ENCODE measurements at regions not wholly inside any gene's neighbourhood (a gene's known extent, or its start where the extent isn't known, plus 50 kb on each side); places are given as distances from the start of the nearest gene placed in this dataset.

GRCh38 chr20:40848526-40848925 is 159.5 kb upstream of the MAFB start:
- H3K27ac Mint-ChIP-seq = no peak overlapping the region
- H4K20me1 ChIP-seq (ENCODE audit: control insufficient read depth, insufficient read depth, low read length, poor library complexity, severe bottlenecking) = no peaks in the 10 kb centered on the region
- no peaks in the 10 kb centered on the region for H3K9me3 ChIP-seq (ENCODE audit: control extremely low read depth in 1 of 3, control insufficient read depth in 2 of 3, insufficient read depth in 1 of 3, low read length in 2 of 3)
- CTCF ChIA-PET = no interaction called here
- 97% methylated on average over 8 of the region's 9 CpGs for WGBS (ENCODE audit: insufficient coverage)
- intact Hi-C loops (cut with micrococcal nuclease) = no loop called here
- no peak overlapping the region for H2AFZ ChIP-seq (ENCODE audit: insufficient read depth, low read depth, low read length, poor library complexity, severe bottlenecking)
- no peaks in the 10 kb centered on the region for H3K79me2 ChIP-seq (ENCODE audit: control insufficient read depth, insufficient read depth, low read length)
- H3K4me1 Mint-ChIP-seq = no peaks in the 10 kb centered on the region
- H3K4me2 ChIP-seq (replicated peaks; ENCODE audit: low read depth, low read length, poor library complexity, severe bottlenecking) = no peak overlapping the region
- DNase-seq = no peak
- H3K4me3 ChIP-seq (ENCODE audit: control extremely low read depth in 1 of 5, extremely low read depth in 1 of 5, insufficient read depth in 1 of 5, low read depth in 2 of 5, low read length in 4 of 5) = no peak overlapping the region
- no peaks in the 10 kb centered on the region for H3K4me1 ChIP-seq (ENCODE audit: control insufficient read depth in 2 of 2, insufficient read depth in 2 of 2, low read length in 2 of 2)
- no peak overlapping the region for H3K4me3 Mint-ChIP-seq
- H3K27me3 ChIP-seq (replicated peaks in 1 of 4; ENCODE audit: control extremely low read depth in 1 of 4, control insufficient read depth in 3 of 4, insufficient read depth in 4 of 4, low read length in 3 of 4) = peaks cover 0 to 3% (median 2%) of the 10 kb centered on the region in 4 experiments
- ATAC-seq (ENCODE audit: low read depth) = no peak
- H3K9me3 Mint-ChIP-seq (ENCODE audit: insufficient read depth) = no peaks in the 10 kb centered on the region
- no peak overlapping the region for H3K9ac ChIP-seq (ENCODE audit: low read length)
- POLR2A ChIA-PET = no interaction called here
- no peaks in the 10 kb centered on the region for H3K36me3 ChIP-seq (replicated peaks in 1 of 2; ENCODE audit: control extremely low read depth in 1 of 2, control insufficient read depth in 1 of 2, extremely low read depth in 1 of 2, insufficient read depth in 2 of 2, low read length in 1 of 2)
- H3K27me3 Mint-ChIP-seq = no peaks in the 10 kb centered on the region
- no peak overlapping the region for H3K27ac ChIP-seq (ENCODE audit: low read length in 2 of 2)
- no peak for TF ChIP-seq CTCF (IDR thresholded peaks at IDR 0.05)
- TF ChIP-seq EZH2 (IDR thresholded peaks at IDR 0.05; ENCODE audit: borderline replicate concordance, insufficient read depth, low read depth, low read length, poor library complexity, severe bottlenecking) = no peak

GRCh38 chr20:40849456-40849855 is 160.4 kb upstream of the MAFB start:
- Histone ChIP-seq H3K36me3 (replicated peaks in 1 of 2; ENCODE audit: control extremely low read depth in 1 of 2, control insufficient read depth in 1 of 2, extremely low read depth in 1 of 2, insufficient read depth in 2 of 2, low read length in 1 of 2) (no peaks in the 10 kb centered on the region), H3K4me2 (replicated peaks; ENCODE audit: low read depth, low read length, poor library complexity, severe bottlenecking) (no peak overlapping the region), H4K20me1 (ENCODE audit: control insufficient read depth, insufficient read depth, low read length, poor library complexity, severe bottlenecking) (no peaks in the 10 kb centered on the region), H3K79me2 (ENCODE audit: control insufficient read depth, insufficient read depth, low read length) (no peaks in the 10 kb centered on the region), H3K9me3 (ENCODE audit: control extremely low read depth in 1 of 3, control insufficient read depth in 2 of 3, insufficient read depth in 1 of 3, low read length in 2 of 3) (no peaks in the 10 kb centered on the region), H3K4me3 (ENCODE audit: control extremely low read depth in 1 of 5, extremely low read depth in 1 of 5, insufficient read depth in 1 of 5, low read depth in 2 of 5, low read length in 4 of 5) (no peak overlapping the region), H3K9ac (ENCODE audit: low read length) (no peak overlapping the region), H3K27ac (ENCODE audit: low read length in 2 of 2) (no peak overlapping the region), H3K27me3 (replicated peaks in 1 of 4; ENCODE audit: control extremely low read depth in 1 of 4, control insufficient read depth in 3 of 4, insufficient read depth in 4 of 4, low read length in 3 of 4) (peaks cover 0 to 3% (median 0%) of the 10 kb centered on the region in 4 experiments), H2AFZ (ENCODE audit: insufficient read depth, low read depth, low read length, poor library complexity, severe bottlenecking) (no peak overlapping the region), H3K4me1 (ENCODE audit: control insufficient read depth in 2 of 2, insufficient read depth in 2 of 2, low read length in 2 of 2) (no peaks in the 10 kb centered on the region)
- ChIA-PET POLR2A (no interaction called here), CTCF (no interaction called here)
- H3K4me1 Mint-ChIP-seq = no peaks in the 10 kb centered on the region
- ATAC-seq (ENCODE audit: low read depth) = no peak
- no peaks in the 10 kb centered on the region for H3K27me3 Mint-ChIP-seq
- TF ChIP-seq CTCF (IDR thresholded peaks at IDR 0.05) (no peak), EZH2 (IDR thresholded peaks at IDR 0.05; ENCODE audit: borderline replicate concordance, insufficient read depth, low read depth, low read length, poor library complexity, severe bottlenecking) (no peak)
- H3K4me3 Mint-ChIP-seq = no peak overlapping the region
- intact Hi-C loops (cut with micrococcal nuclease) = no loop called here
- H3K9me3 Mint-ChIP-seq (ENCODE audit: insufficient read depth) = no peaks in the 10 kb centered on the region
- DNase-seq = no peak
- H3K27ac Mint-ChIP-seq = no peak overlapping the region

Measured in B cell (primary cell).